ENCODE measurements at regions not wholly inside any gene's neighbourhood (a gene's known extent, or its start where the extent isn't known, plus 50 kb on each side); places are given as distances from the start of the nearest gene placed in this dataset.

GRCh38 chr1:68330391-68330790 lies 98.1 kb upstream of the WLS start:
- TF ChIP-seq TSHZ2 (CRISPR knock-in tag; IDR thresholded peaks at IDR 0.05), result no peak
- TF ChIP-seq PPARA (CRISPR knock-in tag; IDR thresholded peaks at IDR 0.05; ENCODE audit: borderline replicate concordance), result no peak
